OCI-LY3 (cell line): ENCODE measurements at regions not wholly inside any gene's neighbourhood (a gene's known extent, or its start where the extent isn't known, plus 50 kb on each side); places are given as distances from the start of the nearest gene placed in this dataset.

Experiments
- H2AFZ ChIP-seq: fragments of 200-600, 300-600 bp; shearing (Covaris generic); 2 replicates; pipeline ENCODE4 v1.6.0; 2014; ENCODE audit warnings: antibody characterized with exemption, low read depth, low read length
- H3K27ac ChIP-seq: fragments of 200-600, 300-600 bp; sonication (generic); 2 replicates; pipeline ENCODE4 v1.5.1; 2014; ENCODE audit warnings: mild to moderate bottlenecking, low read length, moderate library complexity, mixed read lengths
- H3K27me3 ChIP-seq: fragments of 200-600, 300-600 bp; sonication (generic); 2 replicates; pipeline ENCODE4 v1.6.1; 2014; ENCODE audit warnings: low read depth, low read length, mixed read lengths
- H3K36me3 ChIP-seq: fragments of 200-600, 300-600 bp; sonication (generic); replicated peaks from 2 replicates; pipeline ENCODE3; 2014; ENCODE audit warnings: low read depth, low read length, mixed read lengths
- H3K4me1 ChIP-seq: fragments of 300-600, 200-600 bp; sonication (generic); 2 replicates; pipeline ENCODE4 v1.6.1; 2014; ENCODE audit warnings: low read length, mixed read lengths
- H3K4me2 ChIP-seq: fragments of 200-600, 300-600 bp; sonication (generic); 2 replicates; pipeline ENCODE4 v1.6.1; 2014; ENCODE audit warnings: low read length, mixed read lengths
- H3K4me3 ChIP-seq: fragments of 300-600, 200-600 bp; sonication (generic); 2 replicates; pipeline ENCODE4 v1.5.1; 2014; ENCODE audit warnings: antibody characterized with exemption, mild to moderate bottlenecking, low read length, moderate library complexity
- H3K79me2 ChIP-seq: fragments of 300-600, 200-600 bp; shearing (Covaris generic); 2 replicates; pipeline ENCODE4 v1.6.1; 2014; ENCODE audit warnings: mild to moderate bottlenecking, low read length, mixed read lengths
- H3K9ac ChIP-seq: fragments of 300-600, 200-600 bp; shearing (Covaris generic); 2 replicates; pipeline ENCODE4 v1.6.0; 2014; ENCODE audit warnings: mild to moderate bottlenecking, low read length, moderate library complexity
- H3K9me3 ChIP-seq: fragments of 200-600, 300-600 bp; shearing (Covaris generic); 2 replicates; pipeline ENCODE4 v1.6.1; 2014; ENCODE audit warnings: low read length, mixed read lengths; ENCODE audit not compliant: insufficient read depth
- H4K20me1 ChIP-seq: fragments of 200-600, 300-600 bp; sonication (generic); 2 replicates; pipeline ENCODE4 v1.6.1; 2016; ENCODE audit warnings: low read length, mixed read lengths; ENCODE audit not compliant: insufficient read depth
- CTCF ChIP-seq: fragments of 200-600, 300-600 bp; sonication (generic); IDR thresholded peaks from 2 replicates; pipeline ENCODE4 v1.5.1; 2014; ENCODE audit warnings: antibody characterized with exemption, low read length, low read depth
- EZH2phosphoT487 ChIP-seq: fragments of 200-600 bp; shearing (Covaris generic); IDR thresholded peaks from 2 replicates; pipeline ENCODE4 v1.6.1; 2018; ENCODE audit warnings: antibody characterized with exemption, mixed run types, low read depth

DNA sequence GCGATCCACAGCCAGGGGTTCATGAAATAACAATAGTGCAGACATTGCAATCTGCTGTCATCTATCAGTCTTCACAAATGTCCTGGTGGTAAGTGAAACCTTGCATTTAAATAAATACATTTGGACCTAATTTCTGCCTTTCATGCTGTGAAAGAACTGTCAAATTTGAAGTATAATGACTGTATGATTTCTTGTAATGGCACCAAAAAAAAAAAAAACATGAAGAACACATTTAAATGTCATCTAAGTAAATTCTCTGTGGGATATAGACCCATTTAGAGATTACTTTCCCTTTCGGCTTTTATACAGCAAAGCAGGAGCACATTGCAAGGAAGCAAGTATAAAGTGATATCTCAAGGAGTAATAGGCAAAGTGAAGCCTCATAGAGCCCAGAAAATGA lies 431.5 kb upstream of the SGCD start:
- Histone ChIP-seq H3K9ac (no peak overlapping the region), H4K20me1 (no peaks in the 10 kb centered on the region), H3K4me3 (no peak overlapping the region), H3K4me2 (no peak overlapping the region), H3K27ac (no peak overlapping the region), H3K36me3 (no peaks in the 10 kb centered on the region), H3K4me1 (no peaks in the 10 kb centered on the region), H2AFZ (no peak overlapping the region), H3K79me2 (no peaks in the 10 kb centered on the region), H3K27me3 (no peaks in the 10 kb centered on the region), H3K9me3 (no peaks in the 10 kb centered on the region)
- TF ChIP-seq EZH2phosphoT487: no peak
- TF ChIP-seq CTCF: no peak

DNA sequence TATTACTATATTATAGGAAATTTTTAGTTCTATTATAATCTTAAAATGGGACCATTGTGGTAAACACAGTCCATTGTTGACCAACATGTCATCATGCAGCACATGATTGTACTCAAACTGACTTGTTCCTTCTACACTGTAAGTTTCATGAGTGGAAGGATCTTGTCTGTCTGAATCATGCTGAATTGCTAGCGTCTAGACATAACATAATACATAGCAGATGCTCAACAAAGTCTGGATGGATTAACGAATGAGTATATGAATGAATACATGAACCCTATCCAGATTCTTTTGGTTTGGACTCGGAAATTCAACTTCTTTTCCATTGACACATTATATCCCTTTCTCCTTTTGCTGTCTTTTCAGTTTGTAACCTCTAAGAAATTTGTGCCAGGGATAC lies 429.2 kb upstream of the SGCD start:
- TF ChIP-seq CTCF (no peak), EZH2phosphoT487 (no peak)
- H3K27me3 ChIP-seq: no peaks in the 10 kb centered on the region

DNA sequence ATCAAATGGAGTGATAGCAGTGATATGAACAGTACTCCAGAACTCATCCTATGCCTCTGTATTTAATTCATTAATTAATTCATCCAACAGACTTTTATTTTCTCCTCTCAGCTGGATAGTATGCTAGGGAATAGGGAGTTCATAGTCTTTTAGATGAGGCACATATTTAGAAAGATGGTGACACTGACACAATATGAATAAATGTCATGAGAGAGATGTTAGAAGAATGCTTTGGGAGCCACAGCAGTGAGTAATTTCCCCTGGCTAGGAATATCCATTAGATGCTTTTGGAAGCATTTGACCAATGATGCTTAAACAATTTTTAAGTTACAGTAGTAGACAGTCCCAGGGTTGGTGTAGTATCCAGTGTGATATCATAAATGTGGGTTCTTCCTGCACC lies 428.7 kb upstream of the SGCD start:
- H3K4me2 ChIP-seq: no peak overlapping the region
- H3K4me1 ChIP-seq: no peaks in the 10 kb centered on the region
- TF ChIP-seq EZH2phosphoT487 (no peak), CTCF (no peak)
- no peaks in the 10 kb centered on the region for H4K20me1 ChIP-seq
- no peak overlapping the region for H3K9ac ChIP-seq
- H3K36me3 ChIP-seq: no peaks in the 10 kb centered on the region
- no peaks in the 10 kb centered on the region for H3K9me3 ChIP-seq
- H2AFZ ChIP-seq: no peak overlapping the region
- H3K4me3 ChIP-seq: no peak overlapping the region
- H3K79me2 ChIP-seq: no peaks in the 10 kb centered on the region
- H3K27ac ChIP-seq: no peak overlapping the region
- no peaks in the 10 kb centered on the region for H3K27me3 ChIP-seq

More for the DNA sequence above, 429.2 kb upstream of the SGCD start:
- no peaks in the 10 kb centered on the region for H3K4me1 ChIP-seq
- H3K9ac ChIP-seq: no peak overlapping the region
- H3K79me2 ChIP-seq: no peaks in the 10 kb centered on the region
- H4K20me1 ChIP-seq: no peaks in the 10 kb centered on the region
- H3K36me3 ChIP-seq: no peaks in the 10 kb centered on the region
- no peaks in the 10 kb centered on the region for H3K9me3 ChIP-seq
- H3K27ac ChIP-seq: no peak overlapping the region
- no peak overlapping the region for H3K4me3 ChIP-seq
- H2AFZ ChIP-seq: no peak overlapping the region
- no peak overlapping the region for H3K4me2 ChIP-seq

GRCh38 chr5:155903791-155904190 lies 423.2 kb upstream of the SGCD start:
- Histone ChIP-seq H3K79me2 (no peaks in the 10 kb centered on the region), H3K4me2 (no peak overlapping the region), H3K9me3 (no peaks in the 10 kb centered on the region), H3K27ac (no peak overlapping the region), H3K9ac (no peak overlapping the region), H3K36me3 (no peaks in the 10 kb centered on the region), H2AFZ (no peak overlapping the region), H3K4me1 (no peaks in the 10 kb centered on the region), H4K20me1 (no peaks in the 10 kb centered on the region), H3K27me3 (no peaks in the 10 kb centered on the region), H3K4me3 (no peak overlapping the region)
- TF ChIP-seq EZH2phosphoT487 (no peak), CTCF (no peak)
